OCI-LY7 (cell line): ENCODE measurements at regions not wholly inside any gene's neighbourhood (a gene's known extent, or its start where the extent isn't known, plus 50 kb on each side); places are given as distances from the start of the nearest gene placed in this dataset.

Source experiments
- BruUV-seq: library from RNA; stranded (reverse); fragments of 400-500 nt; replicated peaks from 2 replicates; lab custom pipeline; 2021; lab: Mats Ljungman, UMichigan
- CTCF ChIA-PET: fragments of 300-600 bp; sonication (Branson Sonifier 250); formaldehyde crosslinking; loops from one replicate; lab custom pipeline; 2022; ENCODE audit warnings: antibody characterized with exemption; ENCODE audit not compliant: unreplicated experiment; lab: Charles Lee
- POLR2A ChIA-PET: fragments of 300-600 bp; sonication (Branson Sonifier 250); formaldehyde crosslinking; loops from one replicate; lab custom pipeline; 2022; ENCODE audit warnings: antibody characterized with exemption; lab: Charles Lee
- DNase-seq: peaks from one replicate; pipeline ENCODE4 v3.0.0-alpha.2; 2015; ENCODE audit warnings: low spot score
- H2AFZ ChIP-seq: fragments of 200-600 bp; sonication (generic), shearing (Covaris generic); 2 replicates; pipeline ENCODE4 v1.6.1; 2014; ENCODE audit warnings: mild to moderate bottlenecking, antibody characterized with exemption, low read length, moderate library complexity
- H3K27ac ChIP-seq: fragments of 200-600 bp; sonication (generic); 2 replicates; pipeline ENCODE4 v1.5.1; 2014; ENCODE audit warnings: mixed run types, low read depth, mild to moderate bottlenecking, moderate library complexity, low read length, inconsistent platforms; ENCODE audit not compliant: poor library complexity, severe bottlenecking
- H3K36me3 ChIP-seq: fragments of 200-600 bp; sonication (generic); 2 replicates; pipeline ENCODE4 v1.6.1; 2014; ENCODE audit warnings: mild to moderate bottlenecking, antibody characterized with exemption, low read length, moderate library complexity, mixed read lengths; ENCODE audit not compliant: insufficient read depth
- H3K4me1 ChIP-seq: fragments of 200-600 bp; sonication (generic); 2 replicates; pipeline ENCODE4 v1.5.1; 2014; ENCODE audit warnings: mild to moderate bottlenecking, low read length; ENCODE audit not compliant: insufficient read depth, poor library complexity, severe bottlenecking
- H3K4me2 ChIP-seq: fragments of 200-600 bp; sonication (generic); 2 replicates; pipeline ENCODE4 v1.6.1; 2014; ENCODE audit warnings: mild to moderate bottlenecking, low read length
- H3K4me3 ChIP-seq: fragments of 200-600 bp; sonication (generic); 2 replicates; pipeline ENCODE4 v1.5.1; 2014; ENCODE audit warnings: mild to moderate bottlenecking, low read depth, low read length; ENCODE audit not compliant: poor library complexity, severe bottlenecking
- H3K79me2 ChIP-seq: fragments of 200-600 bp; sonication (generic); 2 replicates; pipeline ENCODE4 v1.6.1; 2016; ENCODE audit warnings: low read depth, mild to moderate bottlenecking, low read length, moderate library complexity, mixed read lengths; ENCODE audit not compliant: insufficient read depth
- H3K9me2 ChIP-seq: fragments of 200-600 bp; sonication (generic); 2 replicates; pipeline ENCODE4 v1.6.1; 2016; ENCODE audit warnings: mild to moderate bottlenecking, low read length, mixed read lengths; ENCODE audit not compliant: insufficient read depth
- H3K9me3 ChIP-seq: fragments of 200-600 bp; sonication (generic); 2 replicates; pipeline ENCODE4 v1.6.1; 2014; ENCODE audit warnings: mild to moderate bottlenecking, mixed run types, low read length, mixed read lengths
- H4K20me1 ChIP-seq: fragments of 200-600 bp; sonication (generic); 2 replicates; pipeline ENCODE4 v1.6.1; 2014; ENCODE audit warnings: mild to moderate bottlenecking, antibody characterized with exemption, low read length, moderate library complexity, mixed read lengths; ENCODE audit not compliant: insufficient read depth
- CTCF ChIP-seq: fragments of 200-600 bp; sonication (generic); conservative IDR thresholded peaks from 2 replicates; pipeline ENCODE4 v1.5.1; 2014; ENCODE audit warnings: mild to moderate bottlenecking, antibody characterized with exemption, low read length, moderate library complexity, mixed read lengths
- EZH2phosphoT487 ChIP-seq: fragments of 200-600 bp; sonication (generic); IDR thresholded peaks from 2 replicates; pipeline ENCODE4 v1.6.1; 2018; ENCODE audit warnings: low read depth, borderline replicate concordance, mild to moderate bottlenecking, mixed run types, antibody characterized with exemption, low read length, moderate library complexity, mixed read lengths
- intact Hi-C: fragments of 100-400 bp; cut with micrococcal nuclease; formaldehyde crosslinking; loops from one replicate; pipeline ENCODE4 v1.10.0; 2022; ENCODE audit not compliant: unreplicated experiment

GRCh38 chrX:131826572-131826971, 196.5 kb upstream of the STK26 start:
- intact Hi-C loops = no loop called here
- no peak for DNase-seq
- POLR2A ChIA-PET = no interaction called here
- Histone ChIP-seq H3K79me2 (no peaks in the 10 kb centered on the region), H3K36me3 (no peaks in the 10 kb centered on the region), H3K9me2 (no peaks in the 10 kb centered on the region), H4K20me1 (no peaks in the 10 kb centered on the region), H3K4me2 (no peak overlapping the region), H3K4me1 (no peaks in the 10 kb centered on the region), H3K4me3 (no peak overlapping the region), H2AFZ (no peak overlapping the region), H3K27ac (no peak overlapping the region), H3K9me3 (no peaks in the 10 kb centered on the region)
- TF ChIP-seq EZH2phosphoT487 = no peak
- no peak for TF ChIP-seq CTCF
- CTCF ChIA-PET = interaction anchor here (0.6 kb wide), 1 partner anchor 249 kb away, joined by 4 read pairs; no protein-coding TSS in a partner anchor
- BruUV-seq = no TSS peak

- Histone ChIP-seq H3K27ac (no peak overlapping the region), H3K4me2 (no peak overlapping the region), H3K9me2 (no peaks in the 10 kb centered on the region), H3K4me3 (no peak overlapping the region), H4K20me1 (no peaks in the 10 kb centered on the region), H3K4me1 (no peaks in the 10 kb centered on the region), H3K9me3 (no peaks in the 10 kb centered on the region), H2AFZ (no peak overlapping the region), H3K79me2 (no peaks in the 10 kb centered on the region), H3K36me3 (no peaks in the 10 kb centered on the region)
- intact Hi-C loops = no loop called here
- POLR2A ChIA-PET = interaction anchor here (0.6 kb wide), 1 partner anchor 510 kb away, joined by 4 read pairs; no protein-coding TSS in a partner anchor
- DNase-seq = peak; percentile 27
- BruUV-seq = no TSS peak
- TF ChIP-seq EZH2phosphoT487 (no peak), CTCF (peak; percentile 60)
- CTCF ChIA-PET = no interaction called here
These were observed 195.2 kb upstream of the STK26 start for GRCh38 chrX:131827935-131828334.

- Histone ChIP-seq H3K4me2 (no peak overlapping the region), H3K79me2 (no peaks in the 10 kb centered on the region), H3K4me1 (no peaks in the 10 kb centered on the region), H3K27ac (no peak overlapping the region), H4K20me1 (no peaks in the 10 kb centered on the region), H3K9me3 (no peaks in the 10 kb centered on the region), H3K9me2 (no peaks in the 10 kb centered on the region), H3K36me3 (no peaks in the 10 kb centered on the region), H3K4me3 (no peak overlapping the region), H2AFZ (no peak overlapping the region)
- TF ChIP-seq CTCF (no peak), EZH2phosphoT487 (no peak)
- no TSS peak for BruUV-seq
- CTCF ChIA-PET = no interaction called here
- no peak for DNase-seq
- POLR2A ChIA-PET = no interaction called here
- intact Hi-C loops = no loop called here
These were observed 194.6 kb upstream of the STK26 start for GRCh38 chrX:131828482-131828881.
